ENCODE measurements at regions not wholly inside any gene's neighbourhood (a gene's known extent, or its start where the extent isn't known, plus 50 kb on each side); places are given as distances from the start of the nearest gene placed in this dataset.

GRCh38 chr5:56480705-56481427 lies 247.7 kb upstream of the ANKRD55 start:
- no peaks in the 10 kb centered on the region for H4K20me1 ChIP-seq (ENCODE audit: control insufficient read depth, extremely low read depth, insufficient read depth, low read length)
- peak overlapping the region; percentile 30 for H3K27ac ChIP-seq (ENCODE audit: control insufficient read depth, insufficient read depth, low read length)
- peak overlapping the region; percentile 96 for H2AFZ ChIP-seq (ENCODE audit: control insufficient read depth, low read length)
- peak overlapping the region; percentile 68 for H3K9ac ChIP-seq (ENCODE audit: control insufficient read depth, extremely low read depth, insufficient read depth, low read length)
- no peaks in the 10 kb centered on the region for H3K9me3 ChIP-seq (ENCODE audit: control insufficient read depth, low read depth, low read length)
- no peaks in the 10 kb centered on the region for H3K27me3 ChIP-seq (ENCODE audit: control insufficient read depth, extremely low read depth, insufficient read depth, low read length)
- dilution Hi-C loops (cut with MboI; ENCODE audit: extremely low pct_ligation_motif_present, low sequenced_read_pairs), result no loop called here
- no peaks in the 10 kb centered on the region for H3K9me1 ChIP-seq (ENCODE audit: control insufficient read depth, extremely low read depth, insufficient read depth, low read length)
- no peak for DNase-seq (ENCODE audit: low read depth, low spot score)
- H3K79me2 ChIP-seq (ENCODE audit: control insufficient read depth, insufficient read depth, low read length), result no peaks in the 10 kb centered on the region
- no peak for FAIRE-seq
- TF ChIP-seq CTCF (optimal IDR thresholded peaks at IDR 0.05 in 1 of 3, IDR thresholded peaks at IDR 0.05 in 1 of 3, conservative IDR thresholded peaks at IDR 0.05 in 1 of 3; ENCODE audit: extremely low read depth in 1 of 3, insufficient read depth in 2 of 3, low read length in 3 of 3) (no peak), EZH2 (IDR thresholded peaks at IDR 0.05; ENCODE audit: low read length) (no peak)
- peaks cover 23% of the 10 kb centered on the region for H3K4me1 ChIP-seq (ENCODE audit: control insufficient read depth, extremely low read depth, insufficient read depth, low read length)
- peak overlapping the region; percentile 97 for H3K4me2 ChIP-seq (ENCODE audit: control insufficient read depth, extremely low read depth, insufficient read depth, low read depth, low read length)
- H3K4me3 ChIP-seq (ENCODE audit: control insufficient read depth in 2 of 3, extremely low read depth in 1 of 3, insufficient read depth in 2 of 3, low read depth in 1 of 3, low read length in 3 of 3), result peak overlapping the region; percentile 34 to 79 (median 66)
- no peaks in the 10 kb centered on the region for H3K36me3 ChIP-seq (ENCODE audit: control insufficient read depth in 2 of 2, extremely low read depth in 1 of 2, insufficient read depth in 2 of 2, low read length in 2 of 2)

- Histone ChIP-seq H3K4me3 (ENCODE audit: control insufficient read depth in 2 of 3, extremely low read depth in 1 of 3, insufficient read depth in 2 of 3, low read depth in 1 of 3, low read length in 3 of 3) (peak overlapping the region; percentile 34 to 79 (median 66)), H3K9ac (ENCODE audit: control insufficient read depth, extremely low read depth, insufficient read depth, low read length) (peak overlapping the region; percentile 62), H3K4me1 (ENCODE audit: control insufficient read depth, extremely low read depth, insufficient read depth, low read length) (peaks cover 23% of the 10 kb centered on the region), H4K20me1 (ENCODE audit: control insufficient read depth, extremely low read depth, insufficient read depth, low read length) (no peaks in the 10 kb centered on the region), H3K27ac (ENCODE audit: control insufficient read depth, insufficient read depth, low read length) (peak overlapping the region; percentile 23), H2AFZ (ENCODE audit: control insufficient read depth, low read length) (peak overlapping the region; percentile 95), H3K36me3 (ENCODE audit: control insufficient read depth in 2 of 2, extremely low read depth in 1 of 2, insufficient read depth in 2 of 2, low read length in 2 of 2) (no peaks in the 10 kb centered on the region), H3K9me3 (ENCODE audit: control insufficient read depth, low read depth, low read length) (no peaks in the 10 kb centered on the region), H3K9me1 (ENCODE audit: control insufficient read depth, extremely low read depth, insufficient read depth, low read length) (no peaks in the 10 kb centered on the region), H3K4me2 (ENCODE audit: control insufficient read depth, extremely low read depth, insufficient read depth, low read depth, low read length) (peak overlapping the region; percentile 97), H3K27me3 (ENCODE audit: control insufficient read depth, extremely low read depth, insufficient read depth, low read length) (no peaks in the 10 kb centered on the region), H3K79me2 (ENCODE audit: control insufficient read depth, insufficient read depth, low read length) (no peaks in the 10 kb centered on the region)
- TF ChIP-seq EZH2 (IDR thresholded peaks at IDR 0.05; ENCODE audit: low read length) (no peak), CTCF (optimal IDR thresholded peaks at IDR 0.05 in 1 of 3, IDR thresholded peaks at IDR 0.05 in 1 of 3, conservative IDR thresholded peaks at IDR 0.05 in 1 of 3; ENCODE audit: extremely low read depth in 1 of 3, insufficient read depth in 2 of 3, low read length in 3 of 3) (no peak)
- peak; percentile 26 for FAIRE-seq
- DNase-seq (ENCODE audit: low read depth, low spot score), result no peak
- dilution Hi-C loops (cut with MboI; ENCODE audit: extremely low pct_ligation_motif_present, low sequenced_read_pairs), result no loop called here
Measured at GRCh38 chr5:56480078-56480704, 247.1 kb upstream of the ANKRD55 start.
